ENCODE measurements at regions not wholly inside any gene's neighbourhood (a gene's known extent, or its start where the extent isn't known, plus 50 kb on each side); places are given as distances from the start of the nearest gene placed in this dataset.

- intact Hi-C loops (cut with micrococcal nuclease; ENCODE audit: unreplicated experiment) = no loop called here
- Histone ChIP-seq H3K27ac (ENCODE audit: low read depth, low read length, poor library complexity, severe bottlenecking) (no peak overlapping the region), H3K27me3 (replicated peaks; ENCODE audit: insufficient read depth, low read depth, low read length, poor library complexity) (no peaks in the 10 kb centered on the region), H3K4me1 (ENCODE audit: insufficient read depth, low read length, poor library complexity, severe bottlenecking) (no peaks in the 10 kb centered on the region), H3K4me3 (ENCODE audit: low read depth, low read length, poor library complexity, severe bottlenecking) (no peak overlapping the region), H3K9me3 (ENCODE audit: low read depth, low read length, poor library complexity, severe bottlenecking) (peaks cover 18% of the 10 kb centered on the region), H3K36me3 (ENCODE audit: insufficient read depth, low read length, poor library complexity, severe bottlenecking) (no peaks in the 10 kb centered on the region)
- TF ChIP-seq EZH2 (IDR thresholded peaks at IDR 0.05; ENCODE audit: borderline replicate concordance, low read depth, low read length, poor library complexity, severe bottlenecking) = no peak
- TF ChIP-seq, protein P1, sequence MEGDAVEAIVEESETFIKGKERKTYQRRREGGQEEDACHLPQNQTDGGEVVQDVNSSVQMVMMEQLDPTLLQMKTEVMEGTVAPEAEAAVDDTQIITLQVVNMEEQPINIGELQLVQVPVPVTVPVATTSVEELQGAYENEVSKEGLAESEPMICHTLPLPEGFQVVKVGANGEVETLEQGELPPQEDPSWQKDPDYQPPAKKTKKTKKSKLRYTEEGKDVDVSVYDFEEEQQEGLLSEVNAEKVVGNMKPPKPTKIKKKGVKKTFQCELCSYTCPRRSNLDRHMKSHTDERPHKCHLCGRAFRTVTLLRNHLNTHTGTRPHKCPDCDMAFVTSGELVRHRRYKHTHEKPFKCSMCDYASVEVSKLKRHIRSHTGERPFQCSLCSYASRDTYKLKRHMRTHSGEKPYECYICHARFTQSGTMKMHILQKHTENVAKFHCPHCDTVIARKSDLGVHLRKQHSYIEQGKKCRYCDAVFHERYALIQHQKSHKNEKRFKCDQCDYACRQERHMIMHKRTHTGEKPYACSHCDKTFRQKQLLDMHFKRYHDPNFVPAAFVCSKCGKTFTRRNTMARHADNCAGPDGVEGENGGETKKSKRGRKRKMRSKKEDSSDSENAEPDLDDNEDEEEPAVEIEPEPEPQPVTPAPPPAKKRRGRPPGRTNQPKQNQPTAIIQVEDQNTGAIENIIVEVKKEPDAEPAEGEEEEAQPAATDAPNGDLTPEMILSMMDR (conservative IDR thresholded peaks at IDR 0.05; ENCODE audit: low read depth, low read length) = no peak
- DNase-seq (ENCODE audit: low spot score) = no peak
- CTCF ChIA-PET = no interaction called here
- BruUV-seq (replicated peaks) = no TSS peak
- POLR2A ChIA-PET (ENCODE audit: low non-redundant PET) = no interaction called here
These were observed 1302.6 kb upstream of the EPHA6 start for GRCh38 chr3:95511828-95512227.

DNA sequence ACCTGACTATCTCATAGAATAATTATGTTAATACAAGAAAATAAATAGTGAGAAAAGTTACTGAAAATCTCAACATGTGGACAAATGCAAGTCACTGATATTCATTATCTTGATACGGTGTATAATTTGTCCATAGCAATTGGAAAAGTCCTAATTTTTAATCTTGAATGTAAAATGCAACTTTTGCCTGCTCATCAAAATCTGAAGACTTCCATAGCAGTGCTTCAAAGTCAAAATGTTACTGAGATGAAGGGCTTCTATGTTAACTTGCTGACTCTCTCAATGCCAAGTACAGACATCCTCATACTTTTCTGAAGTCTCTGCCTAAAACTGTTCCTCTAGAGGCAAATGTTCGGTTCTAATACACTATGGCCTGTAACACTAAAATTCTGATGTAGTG lies 1300.1 kb upstream of the EPHA6 start:
- ChIA-PET CTCF (no interaction called here), POLR2A (ENCODE audit: low non-redundant PET) (no interaction called here)
- no TSS peak for BruUV-seq (replicated peaks)
- peaks cover 24% of the 10 kb centered on the region for H3K9me3 ChIP-seq (ENCODE audit: low read depth, low read length, poor library complexity, severe bottlenecking)
- no peaks in the 10 kb centered on the region for H3K27me3 ChIP-seq (replicated peaks; ENCODE audit: insufficient read depth, low read depth, low read length, poor library complexity)
- no peak overlapping the region for H3K4me3 ChIP-seq (ENCODE audit: low read depth, low read length, poor library complexity, severe bottlenecking)
- intact Hi-C loops (cut with micrococcal nuclease; ENCODE audit: unreplicated experiment) = no loop called here
- no peak for DNase-seq (ENCODE audit: low spot score)
- TF ChIP-seq, protein P1 (conservative IDR thresholded peaks at IDR 0.05; ENCODE audit: low read depth, low read length) = no peak
- TF ChIP-seq EZH2 (IDR thresholded peaks at IDR 0.05; ENCODE audit: borderline replicate concordance, low read depth, low read length, poor library complexity, severe bottlenecking) = no peak
- no peak overlapping the region for H3K27ac ChIP-seq (ENCODE audit: low read depth, low read length, poor library complexity, severe bottlenecking)
- no peaks in the 10 kb centered on the region for H3K4me1 ChIP-seq (ENCODE audit: insufficient read depth, low read length, poor library complexity, severe bottlenecking)
- no peaks in the 10 kb centered on the region for H3K36me3 ChIP-seq (ENCODE audit: insufficient read depth, low read length, poor library complexity, severe bottlenecking)

GRCh38 chr3:95521396-95521795 lies 1293.0 kb upstream of the EPHA6 start:
- Histone ChIP-seq H3K36me3 (ENCODE audit: insufficient read depth, low read length, poor library complexity, severe bottlenecking) (no peaks in the 10 kb centered on the region), H3K27ac (ENCODE audit: low read depth, low read length, poor library complexity, severe bottlenecking) (no peak overlapping the region), H3K4me1 (ENCODE audit: insufficient read depth, low read length, poor library complexity, severe bottlenecking) (no peaks in the 10 kb centered on the region), H3K9me3 (ENCODE audit: low read depth, low read length, poor library complexity, severe bottlenecking) (peaks cover 10% of the 10 kb centered on the region), H3K4me3 (ENCODE audit: low read depth, low read length, poor library complexity, severe bottlenecking) (no peak overlapping the region), H3K27me3 (replicated peaks; ENCODE audit: insufficient read depth, low read depth, low read length, poor library complexity) (no peaks in the 10 kb centered on the region)
- CTCF ChIA-PET = no interaction called here
- TF ChIP-seq, protein P1 (conservative IDR thresholded peaks at IDR 0.05; ENCODE audit: low read depth, low read length) = no peak
- no peak for TF ChIP-seq EZH2 (IDR thresholded peaks at IDR 0.05; ENCODE audit: borderline replicate concordance, low read depth, low read length, poor library complexity, severe bottlenecking)
- POLR2A ChIA-PET (ENCODE audit: low non-redundant PET) = no interaction called here
- intact Hi-C loops (cut with micrococcal nuclease; ENCODE audit: unreplicated experiment) = no loop called here
- BruUV-seq (replicated peaks) = no TSS peak
- DNase-seq (ENCODE audit: low spot score) = no peak

All from A673 (cell line).